ENCODE measurements at regions not wholly inside any gene's neighbourhood (a gene's known extent, or its start where the extent isn't known, plus 50 kb on each side); places are given as distances from the start of the nearest gene placed in this dataset.

- TF ChIP-seq CTCF (IDR thresholded peaks at IDR 0.05) (no peak), EZH2 (IDR thresholded peaks at IDR 0.05; ENCODE audit: borderline replicate concordance, insufficient read depth, low read depth, low read length, poor library complexity, severe bottlenecking) (no peak)
Measured at GRCh38 chr12:77725611-77726010, 105.1 kb upstream of the NAV3 start.
